WERI-Rb-1 (cell line): ENCODE measurements at regions not wholly inside any gene's neighbourhood (a gene's known extent, or its start where the extent isn't known, plus 50 kb on each side); places are given as distances from the start of the nearest gene placed in this dataset.

Experiments used
- DNase-seq: peaks from one replicate; pipeline ENCODE4 v3.0.0-alpha.2; 2020
- H3K27ac ChIP-seq: fragments of 250-450 bp; sonication (Bioruptor Pico); 2 replicates; pipeline ENCODE4 v1.5.1; 2020; ENCODE audit warnings: mild to moderate bottlenecking, moderate library complexity
- H3K27me3 ChIP-seq: fragments of 250-450 bp; sonication (Bioruptor Pico); 2 replicates; pipeline ENCODE4 v1.5.1; 2021; ENCODE audit warnings: mild to moderate bottlenecking, low read depth, moderate library complexity; ENCODE audit not compliant: insufficient read depth, severe bottlenecking
- H3K36me3 ChIP-seq: fragments of 250-450 bp; sonication (Bioruptor Pico); 2 replicates; pipeline ENCODE4 v1.5.1; 2020; ENCODE audit warnings: mild to moderate bottlenecking, moderate library complexity
- H3K4me3 ChIP-seq: 2 replicates; pipeline ENCODE4 v1.5.1; 2011; ENCODE audit warnings: low read depth, mild to moderate bottlenecking, control low read depth, low read length
- H3K9me3 ChIP-seq: fragments of 250-450 bp; sonication (Bioruptor Pico); 2 replicates; pipeline ENCODE4 v1.5.1; 2021; ENCODE audit warnings: mild to moderate bottlenecking, moderate library complexity; ENCODE audit not compliant: severe bottlenecking
- CTCF ChIP-seq: IDR thresholded peaks from 2 replicates; pipeline ENCODE4 v1.5.1; 2011; ENCODE audit warnings: low read depth, mild to moderate bottlenecking, control low read depth, inconsistent platforms, low read length

DNA sequence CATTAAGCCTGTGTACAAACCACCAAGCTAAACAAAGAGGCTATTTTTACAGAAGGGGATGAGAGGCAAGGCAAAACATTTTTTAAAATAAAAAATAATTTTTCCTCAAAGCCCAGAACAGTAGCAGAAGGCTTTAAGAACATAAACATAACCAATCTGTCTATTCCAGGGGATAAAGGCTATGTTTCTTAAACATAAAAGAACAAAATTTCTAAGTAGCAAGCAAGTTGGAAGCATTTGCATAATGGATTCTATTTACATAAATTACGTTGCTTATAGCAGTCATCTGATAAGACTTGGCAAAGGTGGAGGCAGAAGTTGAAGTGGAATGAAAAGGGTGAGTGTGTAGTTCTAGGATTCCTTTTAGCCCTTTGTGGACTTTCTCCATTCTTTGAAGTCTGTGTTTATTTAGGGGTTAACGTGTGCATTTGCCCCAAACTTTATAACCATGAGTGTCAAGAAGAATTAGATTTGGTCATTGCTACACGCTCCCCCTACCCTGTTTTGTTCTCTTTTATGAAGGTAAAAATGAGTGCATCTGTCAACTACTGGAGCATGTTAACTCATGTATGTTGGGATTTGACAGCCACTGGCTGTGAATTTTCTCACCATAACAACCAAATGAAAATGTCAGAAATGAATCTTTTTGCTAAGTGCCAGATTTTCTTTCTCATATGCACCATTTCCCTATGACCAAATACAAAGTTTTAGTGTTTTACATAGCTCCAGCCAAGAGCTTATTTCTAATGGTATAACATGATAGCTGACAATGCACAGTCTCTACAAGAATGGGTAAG lies 378.4 kb upstream of the IGFBP7 start:
- H3K27me3 ChIP-seq = no peaks in the 10 kb centered on the region
- no peaks in the 10 kb centered on the region for H3K9me3 ChIP-seq
- no peaks in the 10 kb centered on the region for H3K36me3 ChIP-seq
- no peak overlapping the region for H3K4me3 ChIP-seq
- H3K27ac ChIP-seq = no peak overlapping the region
- DNase-seq = no peak
- no peak for TF ChIP-seq CTCF

DNA sequence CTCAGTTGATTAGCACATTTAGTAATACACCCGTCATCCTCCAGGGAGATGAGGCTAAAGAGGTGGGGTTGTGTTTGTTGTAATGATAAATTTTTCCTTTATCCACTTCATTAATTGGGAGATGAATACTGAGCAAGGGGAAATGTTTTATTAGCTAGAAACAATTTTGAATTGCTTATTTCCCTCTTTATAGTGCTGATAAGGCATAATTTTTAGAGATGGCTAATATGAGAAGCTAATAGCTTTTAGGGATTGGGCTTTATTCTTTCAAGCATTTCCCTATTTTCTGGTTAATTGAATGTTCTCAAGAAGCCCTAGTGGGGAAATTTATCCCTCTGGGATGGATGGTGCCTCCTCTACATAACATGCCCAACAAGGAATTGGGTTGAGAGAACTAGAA lies 365.2 kb upstream of the IGFBP7 start:
- Histone ChIP-seq H3K4me3 (no peak overlapping the region), H3K27ac (no peak overlapping the region), H3K27me3 (no peaks in the 10 kb centered on the region), H3K9me3 (no peaks in the 10 kb centered on the region), H3K36me3 (no peaks in the 10 kb centered on the region)
- DNase-seq = no peak
- TF ChIP-seq CTCF = no peak

DNA sequence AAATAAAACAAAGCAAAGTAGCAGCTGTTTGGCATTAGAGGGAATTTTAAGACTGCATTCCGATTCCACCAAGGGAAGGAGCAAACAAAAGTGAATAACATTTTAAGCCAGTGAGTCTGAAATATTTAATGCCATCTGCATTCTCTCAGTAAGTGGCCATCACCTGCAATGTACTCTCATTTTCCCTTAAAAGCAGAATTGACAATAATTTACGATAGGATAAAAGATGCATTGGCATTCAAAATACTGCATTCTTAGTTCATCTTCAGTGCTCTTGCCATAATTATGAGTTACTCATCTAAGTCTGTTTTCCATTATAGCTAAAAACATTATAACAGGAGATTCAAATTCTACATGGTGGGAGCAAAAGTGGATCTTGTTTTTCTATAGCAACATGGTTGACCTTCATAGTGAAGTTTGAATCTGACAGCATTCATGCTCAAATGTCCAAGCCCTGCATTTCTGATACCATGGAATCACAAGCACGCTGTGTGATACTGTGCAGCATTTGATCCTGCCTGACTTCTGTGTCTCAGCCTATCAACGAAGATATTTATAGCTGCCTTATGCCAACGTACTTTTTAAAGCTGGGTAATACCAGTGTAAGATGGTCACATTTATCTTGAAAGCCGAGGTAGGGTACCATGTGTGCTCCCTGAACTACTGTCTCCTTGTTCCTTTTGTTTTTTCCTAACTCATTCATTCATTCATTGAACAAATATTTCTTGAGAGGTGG lies 355.3 kb upstream of the IGFBP7 start:
- Histone ChIP-seq H3K27ac (no peak overlapping the region), H3K9me3 (no peaks in the 10 kb centered on the region), H3K4me3 (no peak overlapping the region), H3K36me3 (no peaks in the 10 kb centered on the region), H3K27me3 (no peaks in the 10 kb centered on the region)
- DNase-seq = no peak
- TF ChIP-seq CTCF = no peak

GRCh38 chr4:57462843-57463242 lies 352.7 kb upstream of the IGFBP7 start:
- no peaks in the 10 kb centered on the region for H3K9me3 ChIP-seq

DNA sequence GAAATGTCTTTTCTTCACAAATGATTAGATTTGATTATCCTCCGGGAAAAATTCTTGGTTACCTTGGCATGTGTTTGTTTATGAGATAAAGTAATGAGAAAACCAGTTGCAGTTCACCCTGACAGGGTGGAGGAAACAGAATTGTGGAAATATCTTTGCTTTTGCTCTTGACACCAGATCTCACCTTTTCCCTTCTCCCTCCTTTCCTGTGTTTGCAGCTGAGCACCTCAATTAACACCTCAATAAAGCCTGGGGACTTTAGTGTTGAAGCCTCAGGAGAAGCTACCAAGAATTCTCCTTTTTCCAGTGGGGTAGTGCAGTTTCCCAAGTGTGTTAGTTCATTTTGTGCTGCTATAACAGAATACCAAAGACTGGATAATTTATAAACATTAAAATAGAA lies 350.8 kb upstream of the IGFBP7 start:
- H3K27me3 ChIP-seq = no peaks in the 10 kb centered on the region
- H3K9me3 ChIP-seq = no peaks in the 10 kb centered on the region
- no peak overlapping the region for H3K4me3 ChIP-seq
- no peak for TF ChIP-seq CTCF
- DNase-seq = no peak
- H3K27ac ChIP-seq = no peak overlapping the region
- H3K36me3 ChIP-seq = no peaks in the 10 kb centered on the region

More at GRCh38 chr4:57462843-57463242, 352.7 kb upstream of the IGFBP7 start:
- DNase-seq = no peak
- no peaks in the 10 kb centered on the region for H3K36me3 ChIP-seq
- H3K27ac ChIP-seq = no peak overlapping the region
- no peaks in the 10 kb centered on the region for H3K27me3 ChIP-seq
- TF ChIP-seq CTCF = no peak
- no peak overlapping the region for H3K4me3 ChIP-seq
